ENCODE measurements at regions not wholly inside any gene's neighbourhood (a gene's known extent, or its start where the extent isn't known, plus 50 kb on each side); places are given as distances from the start of the nearest gene placed in this dataset.

DNA sequence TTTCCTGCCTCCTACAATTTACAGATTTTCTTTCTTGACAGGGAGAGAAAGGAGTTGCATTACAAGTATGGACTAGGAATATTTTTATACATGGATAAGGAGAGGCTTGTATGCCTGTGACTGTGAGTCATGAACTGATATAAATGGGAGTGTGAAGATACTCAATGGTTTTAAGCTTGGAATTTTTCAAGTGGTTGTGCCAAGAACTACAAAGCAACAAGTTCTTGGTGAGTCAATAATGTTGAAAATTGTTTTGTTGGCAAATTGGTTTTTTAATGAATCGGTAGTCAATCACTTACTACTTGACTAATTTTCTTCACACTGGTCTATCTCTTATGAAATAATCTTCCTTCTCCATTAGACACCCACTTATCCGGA lies 58.9 kb upstream of the HMGA2 start:
- Histone ChIP-seq H3K4me1 (no peaks in the 10 kb centered on the region), H3K9me3 (no peaks in the 10 kb centered on the region), H3K36me3 (no peaks in the 10 kb centered on the region), H3K4me3 (no peak overlapping the region), H3K27ac (no peak overlapping the region), H3K27me3 (peaks cover 0 to 5% of the 10 kb centered on the region in 2 donors)
- TF ChIP-seq, protein P1, sequence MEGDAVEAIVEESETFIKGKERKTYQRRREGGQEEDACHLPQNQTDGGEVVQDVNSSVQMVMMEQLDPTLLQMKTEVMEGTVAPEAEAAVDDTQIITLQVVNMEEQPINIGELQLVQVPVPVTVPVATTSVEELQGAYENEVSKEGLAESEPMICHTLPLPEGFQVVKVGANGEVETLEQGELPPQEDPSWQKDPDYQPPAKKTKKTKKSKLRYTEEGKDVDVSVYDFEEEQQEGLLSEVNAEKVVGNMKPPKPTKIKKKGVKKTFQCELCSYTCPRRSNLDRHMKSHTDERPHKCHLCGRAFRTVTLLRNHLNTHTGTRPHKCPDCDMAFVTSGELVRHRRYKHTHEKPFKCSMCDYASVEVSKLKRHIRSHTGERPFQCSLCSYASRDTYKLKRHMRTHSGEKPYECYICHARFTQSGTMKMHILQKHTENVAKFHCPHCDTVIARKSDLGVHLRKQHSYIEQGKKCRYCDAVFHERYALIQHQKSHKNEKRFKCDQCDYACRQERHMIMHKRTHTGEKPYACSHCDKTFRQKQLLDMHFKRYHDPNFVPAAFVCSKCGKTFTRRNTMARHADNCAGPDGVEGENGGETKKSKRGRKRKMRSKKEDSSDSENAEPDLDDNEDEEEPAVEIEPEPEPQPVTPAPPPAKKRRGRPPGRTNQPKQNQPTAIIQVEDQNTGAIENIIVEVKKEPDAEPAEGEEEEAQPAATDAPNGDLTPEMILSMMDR (IDR thresholded peaks at IDR 0.05): no peak
- TF ChIP-seq POLR2AphosphoS5 (IDR thresholded peaks at IDR 0.05) (no peak), POLR2A (IDR thresholded peaks at IDR 0.05) (no peak)
- DNase-seq (ENCODE audit: low spot score in 2 of 2): no peak
- intact Hi-C loops (cut with DNase I; ENCODE audit: low total_unique reads): no loop called here

DNA sequence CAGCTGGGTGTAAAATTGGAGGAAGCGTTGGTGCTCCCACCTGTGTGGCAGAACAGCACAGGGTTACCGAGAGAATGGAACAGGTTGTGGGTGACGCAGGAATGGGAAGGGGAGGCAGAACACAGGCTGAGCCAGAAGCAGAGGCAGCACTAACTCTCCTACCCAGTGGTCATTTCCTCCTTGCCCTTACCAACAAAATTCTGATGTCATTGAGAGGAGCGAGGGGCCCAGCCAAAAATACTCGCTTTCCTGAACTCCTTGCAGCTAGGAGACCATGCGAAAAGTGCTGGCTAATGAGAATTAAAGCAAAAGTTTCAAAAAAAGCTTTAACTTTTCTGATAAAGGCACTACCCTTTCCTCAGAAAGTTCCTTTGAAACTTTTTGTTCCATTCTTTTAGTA lies 54.4 kb upstream of the HMGA2 start:
- Histone ChIP-seq H3K9me3 (no peaks in the 10 kb centered on the region), H3K36me3 (no peaks in the 10 kb centered on the region), H3K27ac (no peak overlapping the region), H3K4me3 (no peak overlapping the region), H3K27me3 (peaks cover 0 to 5% of the 10 kb centered on the region in 2 donors), H3K4me1 (no peaks in the 10 kb centered on the region)
- TF ChIP-seq, protein P1 (IDR thresholded peaks at IDR 0.05): no peak
- TF ChIP-seq POLR2AphosphoS5 (IDR thresholded peaks at IDR 0.05): no peak
- TF ChIP-seq POLR2A (IDR thresholded peaks at IDR 0.05): no peak
- no peak for DNase-seq (ENCODE audit: low spot score in 2 of 2)
- intact Hi-C loops (cut with DNase I; ENCODE audit: low total_unique reads): no loop called here
